Activated B cell treated with CpG ODN at 0.5 μM for 24 hours (primary cell): ENCODE measurements at regions not wholly inside any gene's neighbourhood (a gene's known extent, or its start where the extent isn't known, plus 50 kb on each side); places are given as distances from the start of the nearest gene placed in this dataset.

ENCODE experiments used
- ATAC-seq: fragments of 200-7000 bp; cut with Tn5 transposase; one replicate; pipeline ENCODE4 v1.10.0; 2021; ENCODE audit warnings: low read depth, mild to moderate bottlenecking, moderate library complexity
- CTCF ChIA-PET: fragments of 350-600 bp; sonication (Branson Sonifier 250); formaldehyde crosslinking; loops from one replicate; lab custom pipeline; 2021; ENCODE audit warnings: antibody characterized with exemption; lab: Charles Lee
- POLR2A ChIA-PET: fragments of 350-600 bp; sonication (Branson Sonifier 250); formaldehyde crosslinking; loops from one replicate; lab custom pipeline; 2021; ENCODE audit warnings: antibody characterized with exemption; lab: Charles Lee
- DNase-seq: peaks from one replicate; pipeline ENCODE4 v3.0.0; 2022
- H3K27ac Mint-ChIP-seq: one replicate; pipeline ENCODE4 v1.8.0; 2020; ENCODE audit warnings: mixed read lengths
- H3K27me3 Mint-ChIP-seq: one replicate; pipeline ENCODE4 v1.8.0; 2021; ENCODE audit warnings: mixed read lengths
- H3K36me3 Mint-ChIP-seq: one replicate; pipeline ENCODE4 v1.8.0; 2021; ENCODE audit warnings: low read depth, mixed read lengths
- H3K4me1 Mint-ChIP-seq: one replicate; pipeline ENCODE4 v1.8.0; 2021; ENCODE audit warnings: mixed read lengths
- H3K4me3 Mint-ChIP-seq: one replicate; pipeline ENCODE4 v1.8.0; 2020; ENCODE audit warnings: mild to moderate bottlenecking, mixed read lengths
- H3K9me3 Mint-ChIP-seq: one replicate; pipeline ENCODE4 v1.8.0; 2020; ENCODE audit warnings: mixed read lengths
- CTCF ChIP-seq: fragments of 200-600 bp; IDR thresholded peaks from one replicate; pipeline ENCODE4 v1.8.0; 2022; ENCODE audit warnings: antibody characterized with exemption, mild to moderate bottlenecking
- intact Hi-C: fragments of 100-400 bp; cut with micrococcal nuclease; formaldehyde crosslinking; loops from one replicate; pipeline ENCODE4 v1.15.1; 2024

GRCh38 chr22:25358421-25359170, 139.2 kb downstream of the CRYBB2 start:
- POLR2A ChIA-PET = no interaction called here
- H3K27me3 Mint-ChIP-seq = no peaks in the 10 kb centered on the region
- no peaks in the 10 kb centered on the region for H3K9me3 Mint-ChIP-seq
- no peak for ATAC-seq
- peaks cover 2% of the 10 kb centered on the region for H3K4me1 Mint-ChIP-seq
- intact Hi-C loops = no loop called here
- H3K27ac Mint-ChIP-seq = no peak overlapping the region
- CTCF ChIA-PET = no interaction called here
- TF ChIP-seq CTCF = no peak
- peaks cover 58% of the 10 kb centered on the region for H3K36me3 Mint-ChIP-seq
- no peak for DNase-seq
- no peak overlapping the region for H3K4me3 Mint-ChIP-seq

- peaks cover 2% of the 10 kb centered on the region for H3K4me1 Mint-ChIP-seq
- CTCF ChIA-PET = no interaction called here
These were observed 140.3 kb downstream of the CRYBB2 start for GRCh38 chr22:25359601-25360261.

GRCh38 chr22:25360411-25360810, 141.0 kb downstream of the CRYBB2 start:
- H3K9me3 Mint-ChIP-seq = no peaks in the 10 kb centered on the region
- H3K4me3 Mint-ChIP-seq = no peak overlapping the region
- TF ChIP-seq CTCF = no peak
- DNase-seq = no peak
- ATAC-seq = no peak
- intact Hi-C loops = no loop called here
- H3K36me3 Mint-ChIP-seq = peaks cover 47% of the 10 kb centered on the region
- H3K27me3 Mint-ChIP-seq = no peaks in the 10 kb centered on the region
- ChIA-PET CTCF (no interaction called here), POLR2A (no interaction called here)
- peaks cover 2% of the 10 kb centered on the region for H3K4me1 Mint-ChIP-seq
- no peak overlapping the region for H3K27ac Mint-ChIP-seq

More at GRCh38 chr22:25359601-25360261, 140.3 kb downstream of the CRYBB2 start:
- intact Hi-C loops = no loop called here
- no peak for DNase-seq
- no peaks in the 10 kb centered on the region for H3K9me3 Mint-ChIP-seq
- peaks cover 50% of the 10 kb centered on the region for H3K36me3 Mint-ChIP-seq
- H3K27me3 Mint-ChIP-seq = no peaks in the 10 kb centered on the region
- POLR2A ChIA-PET = no interaction called here
- no peak overlapping the region for H3K27ac Mint-ChIP-seq
- no peak overlapping the region for H3K4me3 Mint-ChIP-seq
- ATAC-seq = no peak
- no peak for TF ChIP-seq CTCF

- CTCF ChIA-PET = no interaction called here
- no peaks in the 10 kb centered on the region for H3K9me3 Mint-ChIP-seq
- peaks cover 2% of the 10 kb centered on the region for H3K4me1 Mint-ChIP-seq
- no peak overlapping the region for H3K4me3 Mint-ChIP-seq
- H3K27me3 Mint-ChIP-seq = no peaks in the 10 kb centered on the region
- POLR2A ChIA-PET = no interaction called here
- no peak overlapping the region for H3K27ac Mint-ChIP-seq
- DNase-seq = no peak
- no peak for ATAC-seq
- H3K36me3 Mint-ChIP-seq = peaks cover 42% of the 10 kb centered on the region
- intact Hi-C loops = no loop called here
- TF ChIP-seq CTCF = no peak
These were observed 141.6 kb downstream of the CRYBB2 start for GRCh38 chr22:25360891-25361645.

- no peaks in the 10 kb centered on the region for H3K9me3 Mint-ChIP-seq
- H3K4me3 Mint-ChIP-seq = no peak overlapping the region
- POLR2A ChIA-PET = no interaction called here
- no peak for DNase-seq
- no peaks in the 10 kb centered on the region for H3K27me3 Mint-ChIP-seq
- intact Hi-C loops = loop anchor here (1.0 kb wide), 4 partner anchors 43 to 411 kb away; no protein-coding TSS in a partner anchor
- CTCF ChIA-PET = no interaction called here
- no peak for TF ChIP-seq CTCF
- peaks cover 35% of the 10 kb centered on the region for H3K36me3 Mint-ChIP-seq
- H3K4me1 Mint-ChIP-seq = peaks cover 2% of the 10 kb centered on the region
- H3K27ac Mint-ChIP-seq = no peak overlapping the region
- no peak for ATAC-seq
These were observed 142.4 kb downstream of the CRYBB2 start for GRCh38 chr22:25361899-25362214.
